ENCODE measurements at regions not wholly inside any gene's neighbourhood (a gene's known extent, or its start where the extent isn't known, plus 50 kb on each side); places are given as distances from the start of the nearest gene placed in this dataset.

DNA sequence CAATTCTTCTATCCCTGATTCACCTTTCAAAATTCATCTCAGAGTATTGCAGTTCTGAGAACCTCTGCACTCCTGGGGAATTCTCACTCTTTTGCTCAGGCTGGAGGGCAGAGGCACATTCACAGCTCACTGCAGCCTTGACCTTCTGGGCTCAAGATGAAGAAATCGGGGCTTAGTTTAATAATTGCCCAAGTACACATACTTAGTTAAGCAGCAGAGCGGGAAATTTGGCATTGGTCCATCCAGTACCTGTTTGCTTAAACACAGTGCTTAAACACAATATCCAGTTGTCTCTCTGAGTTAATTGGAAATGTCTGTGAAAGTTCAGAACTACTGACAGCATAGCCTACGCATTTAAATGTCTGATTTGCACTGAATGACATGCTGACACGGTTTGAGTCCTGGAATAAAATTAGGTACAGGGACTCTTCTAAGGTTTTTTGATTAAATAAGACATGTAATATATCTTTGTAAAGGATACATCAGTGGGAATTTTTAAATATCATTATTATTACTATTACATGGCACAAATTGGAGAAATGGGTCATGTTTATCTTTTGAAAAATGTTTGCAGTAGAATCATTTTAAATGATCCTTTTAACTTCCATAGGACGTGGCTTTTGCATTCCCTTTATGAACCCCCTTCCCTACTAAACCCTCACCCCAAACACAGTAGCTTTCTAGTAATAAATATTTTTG lies 337.4 kb downstream of the SRGAP2C start:
- TF ChIP-seq E2F5 (CRISPR knock-in tag; IDR thresholded peaks at IDR 0.05), result no peak
- no peak for TF ChIP-seq ZNF512 (CRISPR knock-in tag; IDR thresholded peaks at IDR 0.05; ENCODE audit: borderline replicate concordance)
- TF ChIP-seq CREB1 (CRISPR knock-in tag; IDR thresholded peaks at IDR 0.05), result no peak
- TF ChIP-seq, protein P1, sequence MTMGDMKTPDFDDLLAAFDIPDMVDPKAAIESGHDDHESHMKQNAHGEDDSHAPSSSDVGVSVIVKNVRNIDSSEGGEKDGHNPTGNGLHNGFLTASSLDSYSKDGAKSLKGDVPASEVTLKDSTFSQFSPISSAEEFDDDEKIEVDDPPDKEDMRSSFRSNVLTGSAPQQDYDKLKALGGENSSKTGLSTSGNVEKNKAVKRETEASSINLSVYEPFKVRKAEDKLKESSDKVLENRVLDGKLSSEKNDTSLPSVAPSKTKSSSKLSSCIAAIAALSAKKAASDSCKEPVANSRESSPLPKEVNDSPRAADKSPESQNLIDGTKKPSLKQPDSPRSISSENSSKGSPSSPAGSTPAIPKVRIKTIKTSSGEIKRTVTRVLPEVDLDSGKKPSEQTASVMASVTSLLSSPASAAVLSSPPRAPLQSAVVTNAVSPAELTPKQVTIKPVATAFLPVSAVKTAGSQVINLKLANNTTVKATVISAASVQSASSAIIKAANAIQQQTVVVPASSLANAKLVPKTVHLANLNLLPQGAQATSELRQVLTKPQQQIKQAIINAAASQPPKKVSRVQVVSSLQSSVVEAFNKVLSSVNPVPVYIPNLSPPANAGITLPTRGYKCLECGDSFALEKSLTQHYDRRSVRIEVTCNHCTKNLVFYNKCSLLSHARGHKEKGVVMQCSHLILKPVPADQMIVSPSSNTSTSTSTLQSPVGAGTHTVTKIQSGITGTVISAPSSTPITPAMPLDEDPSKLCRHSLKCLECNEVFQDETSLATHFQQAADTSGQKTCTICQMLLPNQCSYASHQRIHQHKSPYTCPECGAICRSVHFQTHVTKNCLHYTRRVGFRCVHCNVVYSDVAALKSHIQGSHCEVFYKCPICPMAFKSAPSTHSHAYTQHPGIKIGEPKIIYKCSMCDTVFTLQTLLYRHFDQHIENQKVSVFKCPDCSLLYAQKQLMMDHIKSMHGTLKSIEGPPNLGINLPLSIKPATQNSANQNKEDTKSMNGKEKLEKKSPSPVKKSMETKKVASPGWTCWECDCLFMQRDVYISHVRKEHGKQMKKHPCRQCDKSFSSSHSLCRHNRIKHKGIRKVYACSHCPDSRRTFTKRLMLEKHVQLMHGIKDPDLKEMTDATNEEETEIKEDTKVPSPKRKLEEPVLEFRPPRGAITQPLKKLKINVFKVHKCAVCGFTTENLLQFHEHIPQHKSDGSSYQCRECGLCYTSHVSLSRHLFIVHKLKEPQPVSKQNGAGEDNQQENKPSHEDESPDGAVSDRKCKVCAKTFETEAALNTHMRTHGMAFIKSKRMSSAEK (CRISPR knock-in tag; IDR thresholded peaks at IDR 0.05; ENCODE audit: borderline replicate concordance), result no peak
- no peak for TF ChIP-seq CTCF (IDR thresholded peaks at IDR 0.05)
- TF ChIP-seq HMGXB4 (CRISPR knock-in tag; IDR thresholded peaks at IDR 0.05), result no peak
- TF ChIP-seq, protein P2, sequence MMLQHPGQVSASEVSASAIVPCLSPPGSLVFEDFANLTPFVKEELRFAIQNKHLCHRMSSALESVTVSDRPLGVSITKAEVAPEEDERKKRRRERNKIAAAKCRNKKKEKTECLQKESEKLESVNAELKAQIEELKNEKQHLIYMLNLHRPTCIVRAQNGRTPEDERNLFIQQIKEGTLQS (CRISPR knock-in tag; conservative IDR thresholded peaks at IDR 0.05), result no peak
- no peak for TF ChIP-seq FOXJ3 (CRISPR knock-in tag; IDR thresholded peaks at IDR 0.05; ENCODE audit: borderline replicate concordance)
